CD8-positive, alpha-beta memory T cell (primary cell): ENCODE measurements at regions not wholly inside any gene's neighbourhood (a gene's known extent, or its start where the extent isn't known, plus 50 kb on each side); places are given as distances from the start of the nearest gene placed in this dataset.
A peak's percentile ranks its signal among the peaks of the same experiment; 100 is the strongest.

Experiments used
- CTCF ChIA-PET: fragments of 350-600 bp; sonication (Branson Sonifier 250); formaldehyde crosslinking; loops from one replicate; lab custom pipeline; 2021; ENCODE audit warnings: antibody characterized with exemption; lab: Charles Lee
- POLR2A ChIA-PET: fragments of 350-600 bp; sonication (Branson Sonifier 250); formaldehyde crosslinking; loops from one replicate; lab custom pipeline; 2021; ENCODE audit warnings: antibody characterized with exemption; lab: Charles Lee
- DNase-seq, 5 donors: peaks; one replicate each; pipeline versions ENCODE4 v3.0.0 to v3.0.0-alpha.2; 2020 to 2022; ENCODE audit warnings: mixed read lengths in 1 of 5
- H3K27ac ChIP-seq: one replicate; pipeline ENCODE4 v1.7.0; 2013; ENCODE audit warnings: low read depth, mild to moderate bottlenecking, low read length, moderate library complexity
- H3K27me3 ChIP-seq: 2 replicates; pipeline ENCODE4 v1.7.0; 2013; ENCODE audit warnings: low read length, mild to moderate bottlenecking; ENCODE audit not compliant: insufficient read depth, poor library complexity, severe bottlenecking
- H3K36me3 ChIP-seq: 2 replicates; pipeline ENCODE4 v1.7.0; 2013; ENCODE audit warnings: mild to moderate bottlenecking, low read length, moderate library complexity; ENCODE audit not compliant: insufficient read depth
- H3K4me1 ChIP-seq: 2 replicates; pipeline ENCODE4 v1.7.0; 2013; ENCODE audit warnings: mild to moderate bottlenecking, low read length, moderate library complexity; ENCODE audit not compliant: insufficient read depth
- H3K4me3 ChIP-seq: 2 replicates; pipeline ENCODE4 v1.7.0; 2013; ENCODE audit warnings: mild to moderate bottlenecking, low read length
- H3K9me3 ChIP-seq: 2 replicates; pipeline ENCODE4 v1.7.0; 2013; ENCODE audit warnings: mild to moderate bottlenecking, low read length
- H3K27ac Mint-ChIP-seq, 8 donors: one replicate each; pipeline ENCODE4 v1.8.0; 2020 to 2021; ENCODE audit warnings: mixed read lengths in 8 of 8, mild to moderate bottlenecking in 6 of 8, inconsistent platforms in 3 of 8, moderate library complexity in 3 of 8
- H3K27me3 Mint-ChIP-seq, 2 donors: one replicate each; pipeline ENCODE4 v1.8.0; 2020 to 2021; ENCODE audit warnings: mixed read lengths in 2 of 2, mild to moderate bottlenecking in 1 of 2, moderate library complexity in 1 of 2
- H3K36me3 Mint-ChIP-seq, 3 donors: one replicate each; pipeline ENCODE4 v1.8.0; 2020 to 2021; ENCODE audit warnings: mixed read lengths in 3 of 3, inconsistent platforms in 1 of 3, mild to moderate bottlenecking in 1 of 3
- H3K4me1 Mint-ChIP-seq, 3 donors: one replicate each; pipeline ENCODE4 v1.8.0; 2020 to 2021; ENCODE audit warnings: mixed read lengths in 3 of 3, inconsistent platforms in 1 of 3, mild to moderate bottlenecking in 1 of 3
- H3K4me3 Mint-ChIP-seq, 7 donors: one replicate each; pipeline ENCODE4 v1.8.0; 2020 to 2021; ENCODE audit warnings: mixed read lengths in 7 of 7, mild to moderate bottlenecking in 6 of 7, moderate library complexity in 4 of 7, inconsistent platforms in 2 of 7
- H3K9me3 Mint-ChIP-seq, 5 donors: one replicate each; pipeline ENCODE4 v1.8.0; 2020 to 2022; ENCODE audit warnings: mixed read lengths in 5 of 5, mild to moderate bottlenecking in 3 of 5, moderate library complexity in 2 of 5, inconsistent platforms in 1 of 5

- Mint-ChIP-seq H3K27me3 (peaks cover 18 to 58% of the 10 kb centered on the region in 2 donors), H3K4me1 (peaks cover 0 to 2% (median 0%) of the 10 kb centered on the region in 3 donors), H3K27ac (peak overlapping the region in 1 of 8 donors; percentile 76), H3K4me3 (no peak overlapping the region), H3K9me3 (peaks cover 0 to 1% (median 0%) of the 10 kb centered on the region in 5 donors), H3K36me3 (no peaks in the 10 kb centered on the region)
- Histone ChIP-seq H3K27ac (no peak overlapping the region), H3K27me3 (no peaks in the 10 kb centered on the region), H3K4me3 (no peak overlapping the region), H3K4me1 (no peaks in the 10 kb centered on the region), H3K36me3 (no peaks in the 10 kb centered on the region), H3K9me3 (no peaks in the 10 kb centered on the region)
- DNase-seq: no peak
- ChIA-PET POLR2A (no interaction called here), CTCF (interaction anchor here (0.9 kb wide), 1 partner anchor 10 kb away, joined by 3 read pairs; no protein-coding TSS in a partner anchor)
These were observed 407.3 kb downstream of the MATN1 start for GRCh38 chr1:30316056-30316455.

DNA sequence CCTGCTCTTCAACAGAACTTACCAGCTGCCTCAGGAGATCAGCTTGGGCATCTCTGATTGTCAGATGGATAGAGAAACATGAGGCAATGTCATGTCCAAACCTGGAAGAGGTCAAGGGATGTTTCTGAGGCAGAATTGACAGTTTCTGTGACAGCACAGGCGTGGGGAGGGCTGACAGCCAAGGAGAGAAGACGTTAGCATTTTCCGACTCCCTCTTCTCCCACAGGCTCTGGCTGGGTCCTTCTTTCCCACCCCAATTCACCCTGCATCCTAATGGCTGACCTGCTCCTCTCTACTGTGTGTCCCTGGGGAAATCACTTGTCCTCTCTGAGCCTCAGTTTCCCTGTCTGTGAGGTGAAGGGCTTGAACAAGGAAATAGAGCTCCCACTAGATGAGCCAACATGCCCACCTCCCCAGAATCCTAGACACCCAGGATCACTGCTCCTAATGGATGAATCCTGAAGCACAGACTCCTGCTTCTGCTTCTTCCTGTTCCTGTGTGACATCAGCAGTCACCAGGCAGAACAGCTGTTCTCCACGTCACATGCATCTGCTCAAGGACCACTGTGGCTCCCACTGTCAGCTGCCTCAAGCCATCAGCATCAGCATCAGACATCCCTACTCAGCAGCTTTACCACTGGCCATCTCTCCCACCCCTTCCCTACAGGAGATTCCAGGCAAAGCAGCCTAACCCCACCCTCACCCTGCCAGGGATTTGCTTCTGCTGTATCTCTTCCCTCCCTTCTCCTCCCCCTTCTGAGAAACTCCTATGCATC lies 408.0 kb downstream of the MATN1 start:
- CTCF ChIA-PET: interaction anchor here (0.9 kb wide), 1 partner anchor 11 kb away, joined by 3 read pairs; no protein-coding TSS in a partner anchor
- Histone ChIP-seq H3K36me3 (no peaks in the 10 kb centered on the region), H3K27me3 (no peaks in the 10 kb centered on the region), H3K27ac (no peak overlapping the region), H3K9me3 (no peaks in the 10 kb centered on the region), H3K4me3 (no peak overlapping the region), H3K4me1 (no peaks in the 10 kb centered on the region)
- no peak overlapping the region for H3K27ac Mint-ChIP-seq
- DNase-seq: no peak
- POLR2A ChIA-PET: no interaction called here
- H3K27me3 Mint-ChIP-seq: peaks cover 16 to 55% of the 10 kb centered on the region in 2 donors
- no peaks in the 10 kb centered on the region for H3K36me3 Mint-ChIP-seq
- H3K9me3 Mint-ChIP-seq: peaks cover 0 to 1% (median 0%) of the 10 kb centered on the region in 5 donors
- no peak overlapping the region for H3K4me3 Mint-ChIP-seq
- H3K4me1 Mint-ChIP-seq: peaks cover 0 to 2% (median 0%) of the 10 kb centered on the region in 3 donors

GRCh38 chr1:30314591-30314990 lies 408.8 kb downstream of the MATN1 start:
- Mint-ChIP-seq H3K4me3 (no peak overlapping the region), H3K4me1 (peaks cover 0 to 2% (median 0%) of the 10 kb centered on the region in 3 donors), H3K36me3 (no peaks in the 10 kb centered on the region), H3K27me3 (peaks cover 15 to 52% of the 10 kb centered on the region in 2 donors), H3K27ac (no peak overlapping the region), H3K9me3 (peaks cover 0 to 1% (median 0%) of the 10 kb centered on the region in 5 donors)
- no peak for DNase-seq
- H3K9me3 ChIP-seq: no peaks in the 10 kb centered on the region
- no peaks in the 10 kb centered on the region for H3K36me3 ChIP-seq
- no peak overlapping the region for H3K4me3 ChIP-seq
- H3K27me3 ChIP-seq: no peaks in the 10 kb centered on the region
- ChIA-PET POLR2A (no interaction called here), CTCF (no interaction called here)
- H3K27ac ChIP-seq: no peak overlapping the region
- H3K4me1 ChIP-seq: no peaks in the 10 kb centered on the region

DNA sequence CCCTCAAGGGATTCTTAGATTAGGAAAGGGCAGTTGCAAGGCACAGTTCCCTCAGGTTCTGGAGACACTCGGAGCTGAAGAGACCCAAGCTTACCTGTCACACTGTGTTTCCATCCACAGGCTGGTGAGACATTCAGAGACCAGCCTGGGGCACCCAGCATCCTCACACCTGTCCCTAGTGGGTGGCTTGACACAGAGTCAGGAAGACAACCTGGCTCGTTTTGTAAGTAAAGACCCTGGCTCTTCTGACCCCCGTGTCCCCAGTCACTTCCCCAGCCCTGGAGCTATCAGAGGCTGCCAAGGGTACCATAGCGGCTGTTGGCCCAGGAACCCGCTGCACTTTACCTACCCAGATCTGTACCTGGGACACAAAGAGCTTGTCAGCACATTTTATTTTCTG lies 409.8 kb downstream of the MATN1 start:
- no peak overlapping the region for H3K27ac ChIP-seq
- no peak for DNase-seq
- Mint-ChIP-seq H3K9me3 (peaks cover 0 to 1% (median 0%) of the 10 kb centered on the region in 5 donors), H3K36me3 (no peaks in the 10 kb centered on the region), H3K27me3 (peaks cover 10 to 45% of the 10 kb centered on the region in 2 donors), H3K4me1 (peaks cover 0 to 2% (median 0%) of the 10 kb centered on the region in 3 donors), H3K4me3 (no peak overlapping the region), H3K27ac (no peak overlapping the region)
- H3K9me3 ChIP-seq: no peaks in the 10 kb centered on the region
- POLR2A ChIA-PET: no interaction called here
- CTCF ChIA-PET: no interaction called here
- H3K4me3 ChIP-seq: no peak overlapping the region
- no peaks in the 10 kb centered on the region for H3K27me3 ChIP-seq
- no peaks in the 10 kb centered on the region for H3K36me3 ChIP-seq
- no peaks in the 10 kb centered on the region for H3K4me1 ChIP-seq

DNA sequence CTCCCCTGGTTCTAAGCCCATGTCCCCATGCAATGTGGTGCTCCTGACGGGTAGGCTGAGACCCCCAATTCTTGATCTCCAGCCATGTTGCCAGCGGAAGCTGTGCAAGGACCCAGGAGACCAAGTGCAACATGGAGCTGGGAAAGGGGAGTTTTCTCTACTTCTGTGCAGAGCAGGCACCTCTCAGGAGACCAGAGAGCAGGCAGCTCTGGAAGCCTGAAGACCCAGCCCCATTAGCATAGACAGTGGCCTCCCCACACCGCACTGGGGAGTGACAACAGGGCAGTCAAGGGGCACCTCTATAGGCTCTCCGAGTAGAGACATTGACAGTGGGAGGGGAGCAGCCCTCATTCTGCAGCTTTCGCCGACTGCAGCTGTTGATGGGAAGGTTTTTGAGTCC lies 410.2 kb downstream of the MATN1 start:
- Histone ChIP-seq H3K9me3 (no peaks in the 10 kb centered on the region), H3K36me3 (no peaks in the 10 kb centered on the region), H3K27me3 (no peaks in the 10 kb centered on the region), H3K27ac (no peak overlapping the region), H3K4me1 (no peaks in the 10 kb centered on the region), H3K4me3 (no peak overlapping the region)
- Mint-ChIP-seq H3K4me1 (peaks cover 0 to 2% (median 0%) of the 10 kb centered on the region in 3 donors), H3K4me3 (no peak overlapping the region), H3K27me3 (peaks cover 7 to 47% of the 10 kb centered on the region in 2 donors), H3K36me3 (no peaks in the 10 kb centered on the region), H3K9me3 (no peaks in the 10 kb centered on the region), H3K27ac (no peak overlapping the region)
- no peak for DNase-seq
- POLR2A ChIA-PET: no interaction called here
- CTCF ChIA-PET: no interaction called here

DNA sequence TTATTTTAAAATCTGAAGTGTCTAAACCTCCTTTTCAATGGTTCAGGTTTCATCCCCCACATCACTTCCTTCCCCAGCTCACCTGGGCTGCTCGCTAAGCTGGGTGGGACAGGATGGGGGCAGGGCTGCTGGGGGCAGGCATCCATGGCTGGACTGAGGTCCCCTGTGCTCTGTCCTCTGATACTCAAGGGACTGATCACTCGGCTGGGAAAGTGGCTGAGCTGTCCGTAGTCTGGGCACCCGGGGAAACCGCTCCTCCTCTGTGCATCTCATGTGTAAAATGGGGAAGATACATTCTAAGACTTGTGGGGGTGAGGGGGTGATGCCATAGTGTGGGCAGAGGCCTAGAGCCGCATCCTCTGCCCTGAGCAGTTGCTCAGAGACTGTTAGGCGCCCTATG lies 411.2 kb downstream of the MATN1 start:
- Histone ChIP-seq H3K36me3 (no peaks in the 10 kb centered on the region), H3K4me3 (no peak overlapping the region), H3K27me3 (no peaks in the 10 kb centered on the region), H3K4me1 (no peaks in the 10 kb centered on the region), H3K27ac (no peak overlapping the region), H3K9me3 (no peaks in the 10 kb centered on the region)
- H3K9me3 Mint-ChIP-seq: no peaks in the 10 kb centered on the region
- ChIA-PET CTCF (interaction anchor here (2.4 kb wide), 1 partner anchor 68 kb away, joined by 6 read pairs; no protein-coding TSS in a partner anchor), POLR2A (no interaction called here)
- H3K36me3 Mint-ChIP-seq: no peaks in the 10 kb centered on the region
- peaks cover 0 to 2% (median 0%) of the 10 kb centered on the region in 3 donors for H3K4me1 Mint-ChIP-seq
- peaks cover 11 to 49% of the 10 kb centered on the region in 2 donors for H3K27me3 Mint-ChIP-seq
- H3K27ac Mint-ChIP-seq: no peak overlapping the region
- no peak overlapping the region for H3K4me3 Mint-ChIP-seq
- DNase-seq: no peak

- Mint-ChIP-seq H3K36me3 (no peaks in the 10 kb centered on the region), H3K27me3 (peaks cover 11 to 53% of the 10 kb centered on the region in 2 donors), H3K4me1 (peaks cover 0 to 2% (median 0%) of the 10 kb centered on the region in 3 donors), H3K4me3 (no peak overlapping the region), H3K27ac (no peak overlapping the region), H3K9me3 (no peaks in the 10 kb centered on the region)
- H3K4me3 ChIP-seq: no peak overlapping the region
- H3K36me3 ChIP-seq: no peaks in the 10 kb centered on the region
- no peak overlapping the region for H3K27ac ChIP-seq
- ChIA-PET CTCF (interaction anchor here (2.4 kb wide), 1 partner anchor 69 kb away, joined by 6 read pairs; no protein-coding TSS in a partner anchor), POLR2A (no interaction called here)
- no peaks in the 10 kb centered on the region for H3K27me3 ChIP-seq
- DNase-seq: no peak
- H3K4me1 ChIP-seq: no peaks in the 10 kb centered on the region
- no peaks in the 10 kb centered on the region for H3K9me3 ChIP-seq
These were observed 411.6 kb downstream of the MATN1 start for GRCh38 chr1:30311749-30312148.

- H3K4me1 ChIP-seq: no peaks in the 10 kb centered on the region
- H3K9me3 ChIP-seq: no peaks in the 10 kb centered on the region
- peaks cover 0 to 2% (median 0%) of the 10 kb centered on the region in 3 donors for H3K4me1 Mint-ChIP-seq
- H3K4me3 Mint-ChIP-seq: no peak overlapping the region
- no peaks in the 10 kb centered on the region for H3K9me3 Mint-ChIP-seq
- H3K27me3 ChIP-seq: no peaks in the 10 kb centered on the region
- H3K4me3 ChIP-seq: no peak overlapping the region
- no peak for DNase-seq
- CTCF ChIA-PET: interaction anchor here (2.4 kb wide), 1 partner anchor 69 kb away, joined by 6 read pairs; no protein-coding TSS in a partner anchor
- H3K27me3 Mint-ChIP-seq: peaks cover 11 to 52% of the 10 kb centered on the region in 2 donors
- H3K36me3 ChIP-seq: no peaks in the 10 kb centered on the region
- H3K36me3 Mint-ChIP-seq: no peaks in the 10 kb centered on the region
- no peak overlapping the region for H3K27ac Mint-ChIP-seq
- H3K27ac ChIP-seq: no peak overlapping the region
- POLR2A ChIA-PET: no interaction called here
These were observed 412.2 kb downstream of the MATN1 start for GRCh38 chr1:30310966-30311742.
